ENCODE measurements at regions not wholly inside any gene's neighbourhood (a gene's known extent, or its start where the extent isn't known, plus 50 kb on each side); places are given as distances from the start of the nearest gene placed in this dataset.

DNA sequence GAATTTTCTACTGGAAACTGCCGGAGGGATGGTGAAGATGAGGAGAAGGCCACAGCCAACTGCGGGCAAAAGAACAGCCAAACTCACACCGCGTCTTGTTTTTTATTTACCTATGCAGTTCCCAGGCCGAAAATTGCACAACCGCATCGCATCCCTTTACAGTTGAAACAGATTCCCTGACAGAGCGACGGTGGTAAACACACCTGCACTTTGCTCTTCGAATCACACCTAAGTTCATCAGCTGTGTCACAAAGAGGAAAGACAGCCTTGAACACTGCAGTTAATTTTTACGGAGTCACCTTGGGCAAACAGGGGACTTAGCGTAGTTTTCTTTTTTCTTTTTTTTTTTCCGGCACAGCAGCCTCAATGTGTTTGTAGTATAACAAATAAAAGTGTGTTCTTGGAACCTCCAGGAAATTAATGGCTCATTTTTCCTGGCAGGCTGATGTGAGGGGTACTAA is 272.0 kb upstream of the DIO3 start (continued):
- TF ChIP-seq, protein P1, sequence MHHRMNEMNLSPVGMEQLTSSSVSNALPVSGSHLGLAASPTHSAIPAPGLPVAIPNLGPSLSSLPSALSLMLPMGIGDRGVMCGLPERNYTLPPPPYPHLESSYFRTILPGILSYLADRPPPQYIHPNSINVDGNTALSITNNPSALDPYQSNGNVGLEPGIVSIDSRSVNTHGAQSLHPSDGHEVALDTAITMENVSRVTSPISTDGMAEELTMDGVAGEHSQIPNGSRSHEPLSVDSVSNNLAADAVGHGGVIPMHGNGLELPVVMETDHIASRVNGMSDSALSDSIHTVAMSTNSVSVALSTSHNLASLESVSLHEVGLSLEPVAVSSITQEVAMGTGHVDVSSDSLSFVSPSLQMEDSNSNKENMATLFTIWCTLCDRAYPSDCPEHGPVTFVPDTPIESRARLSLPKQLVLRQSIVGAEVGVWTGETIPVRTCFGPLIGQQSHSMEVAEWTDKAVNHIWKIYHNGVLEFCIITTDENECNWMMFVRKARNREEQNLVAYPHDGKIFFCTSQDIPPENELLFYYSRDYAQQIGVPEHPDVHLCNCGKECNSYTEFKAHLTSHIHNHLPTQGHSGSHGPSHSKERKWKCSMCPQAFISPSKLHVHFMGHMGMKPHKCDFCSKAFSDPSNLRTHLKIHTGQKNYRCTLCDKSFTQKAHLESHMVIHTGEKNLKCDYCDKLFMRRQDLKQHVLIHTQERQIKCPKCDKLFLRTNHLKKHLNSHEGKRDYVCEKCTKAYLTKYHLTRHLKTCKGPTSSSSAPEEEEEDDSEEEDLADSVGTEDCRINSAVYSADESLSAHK (CRISPR knock-in tag; IDR thresholded peaks at IDR 0.05; ENCODE audit: borderline replicate concordance) = no peak
- TF ChIP-seq, protein P2, sequence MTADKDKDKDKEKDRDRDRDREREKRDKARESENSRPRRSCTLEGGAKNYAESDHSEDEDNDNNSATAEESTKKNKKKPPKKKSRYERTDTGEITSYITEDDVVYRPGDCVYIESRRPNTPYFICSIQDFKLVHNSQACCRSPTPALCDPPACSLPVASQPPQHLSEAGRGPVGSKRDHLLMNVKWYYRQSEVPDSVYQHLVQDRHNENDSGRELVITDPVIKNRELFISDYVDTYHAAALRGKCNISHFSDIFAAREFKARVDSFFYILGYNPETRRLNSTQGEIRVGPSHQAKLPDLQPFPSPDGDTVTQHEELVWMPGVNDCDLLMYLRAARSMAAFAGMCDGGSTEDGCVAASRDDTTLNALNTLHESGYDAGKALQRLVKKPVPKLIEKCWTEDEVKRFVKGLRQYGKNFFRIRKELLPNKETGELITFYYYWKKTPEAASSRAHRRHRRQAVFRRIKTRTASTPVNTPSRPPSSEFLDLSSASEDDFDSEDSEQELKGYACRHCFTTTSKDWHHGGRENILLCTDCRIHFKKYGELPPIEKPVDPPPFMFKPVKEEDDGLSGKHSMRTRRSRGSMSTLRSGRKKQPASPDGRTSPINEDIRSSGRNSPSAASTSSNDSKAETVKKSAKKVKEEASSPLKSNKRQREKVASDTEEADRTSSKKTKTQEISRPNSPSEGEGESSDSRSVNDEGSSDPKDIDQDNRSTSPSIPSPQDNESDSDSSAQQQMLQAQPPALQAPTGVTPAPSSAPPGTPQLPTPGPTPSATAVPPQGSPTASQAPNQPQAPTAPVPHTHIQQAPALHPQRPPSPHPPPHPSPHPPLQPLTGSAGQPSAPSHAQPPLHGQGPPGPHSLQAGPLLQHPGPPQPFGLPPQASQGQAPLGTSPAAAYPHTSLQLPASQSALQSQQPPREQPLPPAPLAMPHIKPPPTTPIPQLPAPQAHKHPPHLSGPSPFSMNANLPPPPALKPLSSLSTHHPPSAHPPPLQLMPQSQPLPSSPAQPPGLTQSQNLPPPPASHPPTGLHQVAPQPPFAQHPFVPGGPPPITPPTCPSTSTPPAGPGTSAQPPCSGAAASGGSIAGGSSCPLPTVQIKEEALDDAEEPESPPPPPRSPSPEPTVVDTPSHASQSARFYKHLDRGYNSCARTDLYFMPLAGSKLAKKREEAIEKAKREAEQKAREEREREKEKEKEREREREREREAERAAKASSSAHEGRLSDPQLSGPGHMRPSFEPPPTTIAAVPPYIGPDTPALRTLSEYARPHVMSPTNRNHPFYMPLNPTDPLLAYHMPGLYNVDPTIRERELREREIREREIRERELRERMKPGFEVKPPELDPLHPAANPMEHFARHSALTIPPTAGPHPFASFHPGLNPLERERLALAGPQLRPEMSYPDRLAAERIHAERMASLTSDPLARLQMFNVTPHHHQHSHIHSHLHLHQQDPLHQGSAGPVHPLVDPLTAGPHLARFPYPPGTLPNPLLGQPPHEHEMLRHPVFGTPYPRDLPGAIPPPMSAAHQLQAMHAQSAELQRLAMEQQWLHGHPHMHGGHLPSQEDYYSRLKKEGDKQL (CRISPR knock-in tag; IDR thresholded peaks at IDR 0.05; ENCODE audit: low read depth) = peak; percentile 83
- TF ChIP-seq, protein P3, sequence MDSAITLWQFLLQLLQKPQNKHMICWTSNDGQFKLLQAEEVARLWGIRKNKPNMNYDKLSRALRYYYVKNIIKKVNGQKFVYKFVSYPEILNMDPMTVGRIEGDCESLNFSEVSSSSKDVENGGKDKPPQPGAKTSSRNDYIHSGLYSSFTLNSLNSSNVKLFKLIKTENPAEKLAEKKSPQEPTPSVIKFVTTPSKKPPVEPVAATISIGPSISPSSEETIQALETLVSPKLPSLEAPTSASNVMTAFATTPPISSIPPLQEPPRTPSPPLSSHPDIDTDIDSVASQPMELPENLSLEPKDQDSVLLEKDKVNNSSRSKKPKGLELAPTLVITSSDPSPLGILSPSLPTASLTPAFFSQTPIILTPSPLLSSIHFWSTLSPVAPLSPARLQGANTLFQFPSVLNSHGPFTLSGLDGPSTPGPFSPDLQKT (CRISPR knock-in tag; IDR thresholded peaks at IDR 0.05; ENCODE audit: borderline replicate concordance) = no peak
- TF ChIP-seq, protein P4, sequence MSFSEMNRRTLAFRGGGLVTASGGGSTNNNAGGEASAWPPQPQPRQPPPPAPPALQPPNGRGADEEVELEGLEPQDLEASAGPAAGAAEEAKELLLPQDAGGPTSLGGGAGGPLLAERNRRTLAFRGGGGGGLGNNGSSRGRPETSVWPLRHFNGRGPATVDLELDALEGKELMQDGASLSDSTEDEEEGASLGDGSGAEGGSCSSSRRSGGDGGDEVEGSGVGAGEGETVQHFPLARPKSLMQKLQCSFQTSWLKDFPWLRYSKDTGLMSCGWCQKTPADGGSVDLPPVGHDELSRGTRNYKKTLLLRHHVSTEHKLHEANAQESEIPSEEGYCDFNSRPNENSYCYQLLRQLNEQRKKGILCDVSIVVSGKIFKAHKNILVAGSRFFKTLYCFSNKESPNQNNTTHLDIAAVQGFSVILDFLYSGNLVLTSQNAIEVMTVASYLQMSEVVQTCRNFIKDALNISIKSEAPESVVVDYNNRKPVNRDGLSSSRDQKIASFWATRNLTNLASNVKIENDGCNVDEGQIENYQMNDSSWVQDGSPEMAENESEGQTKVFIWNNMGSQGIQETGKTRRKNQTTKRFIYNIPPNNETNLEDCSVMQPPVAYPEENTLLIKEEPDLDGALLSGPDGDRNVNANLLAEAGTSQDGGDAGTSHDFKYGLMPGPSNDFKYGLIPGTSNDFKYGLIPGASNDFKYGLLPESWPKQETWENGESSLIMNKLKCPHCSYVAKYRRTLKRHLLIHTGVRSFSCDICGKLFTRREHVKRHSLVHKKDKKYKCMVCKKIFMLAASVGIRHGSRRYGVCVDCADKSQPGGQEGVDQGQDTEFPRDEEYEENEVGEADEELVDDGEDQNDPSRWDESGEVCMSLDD (CRISPR knock-in tag; IDR thresholded peaks at IDR 0.05; ENCODE audit: borderline replicate concordance) = peak; percentile 60; the same call in 1 of the 2 replicates
- TF ChIP-seq PPARG (CRISPR knock-in tag; conservative IDR thresholded peaks at IDR 0.05) = peak; percentile 73
- no peak for TF ChIP-seq ZNF44 (CRISPR knock-in tag; IDR thresholded peaks at IDR 0.05)
- TF ChIP-seq ZMYM2 (CRISPR knock-in tag; IDR thresholded peaks at IDR 0.05) = 0 out of 2 replicates have a peak, but pooled peaks have one; percentile 29
- no peak for TF ChIP-seq MBNL3 (CRISPR knock-in tag; conservative IDR thresholded peaks at IDR 0.05)
- peak; percentile 28; the same call in 1 of the 2 replicates for TF ChIP-seq ARNTL (CRISPR knock-in tag; IDR thresholded peaks at IDR 0.05)
- TF ChIP-seq ZNF335 (CRISPR knock-in tag; IDR thresholded peaks at IDR 0.05) = peak; percentile 64; the same call in 1 of the 2 replicates
- TF ChIP-seq ZNF749 (CRISPR knock-in tag; IDR thresholded peaks at IDR 0.05; ENCODE audit: borderline replicate concordance) = no peak
- TF ChIP-seq HMGA1 (CRISPR knock-in tag; conservative IDR thresholded peaks at IDR 0.05) = no peak
- TF ChIP-seq PHF20 (CRISPR knock-in tag; IDR thresholded peaks at IDR 0.05) = no peak
- TF ChIP-seq CCDC6 (CRISPR knock-in tag; IDR thresholded peaks at IDR 0.05) = peak; percentile 40; the same call in 1 of the 2 replicates
- TF ChIP-seq, protein P5, sequence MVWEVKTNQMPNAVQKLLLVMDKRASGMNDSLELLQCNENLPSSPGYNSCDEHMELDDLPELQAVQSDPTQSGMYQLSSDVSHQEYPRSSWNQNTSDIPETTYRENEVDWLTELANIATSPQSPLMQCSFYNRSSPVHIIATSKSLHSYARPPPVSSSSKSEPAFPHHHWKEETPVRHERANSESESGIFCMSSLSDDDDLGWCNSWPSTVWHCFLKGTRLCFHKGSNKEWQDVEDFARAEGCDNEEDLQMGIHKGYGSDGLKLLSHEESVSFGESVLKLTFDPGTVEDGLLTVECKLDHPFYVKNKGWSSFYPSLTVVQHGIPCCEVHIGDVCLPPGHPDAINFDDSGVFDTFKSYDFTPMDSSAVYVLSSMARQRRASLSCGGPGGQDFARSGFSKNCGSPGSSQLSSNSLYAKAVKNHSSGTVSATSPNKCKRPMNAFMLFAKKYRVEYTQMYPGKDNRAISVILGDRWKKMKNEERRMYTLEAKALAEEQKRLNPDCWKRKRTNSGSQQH (CRISPR knock-in tag; IDR thresholded peaks at IDR 0.05; ENCODE audit: low read depth) = no peak; the same call in 1 of the 2 replicates
- TF ChIP-seq ZNF530 (CRISPR knock-in tag; IDR thresholded peaks at IDR 0.05; ENCODE audit: low read depth) = no peak
- TF ChIP-seq TP53 (CRISPR knock-in tag; conservative IDR thresholded peaks at IDR 0.05) = peak; percentile 91
